SKM-1 treated with dmso at 0.1 percent for 144 hours (cell line): ENCODE measurements at regions not wholly inside any gene's neighbourhood (a gene's known extent, or its start where the extent isn't known, plus 50 kb on each side); places are given as distances from the start of the nearest gene placed in this dataset.

Experiments
- DNase-seq: peaks from one replicate; lab custom pipeline; 2025; ENCODE audit not compliant: unreplicated experiment; lab: John Stamatoyannopoulos, UW

DNA sequence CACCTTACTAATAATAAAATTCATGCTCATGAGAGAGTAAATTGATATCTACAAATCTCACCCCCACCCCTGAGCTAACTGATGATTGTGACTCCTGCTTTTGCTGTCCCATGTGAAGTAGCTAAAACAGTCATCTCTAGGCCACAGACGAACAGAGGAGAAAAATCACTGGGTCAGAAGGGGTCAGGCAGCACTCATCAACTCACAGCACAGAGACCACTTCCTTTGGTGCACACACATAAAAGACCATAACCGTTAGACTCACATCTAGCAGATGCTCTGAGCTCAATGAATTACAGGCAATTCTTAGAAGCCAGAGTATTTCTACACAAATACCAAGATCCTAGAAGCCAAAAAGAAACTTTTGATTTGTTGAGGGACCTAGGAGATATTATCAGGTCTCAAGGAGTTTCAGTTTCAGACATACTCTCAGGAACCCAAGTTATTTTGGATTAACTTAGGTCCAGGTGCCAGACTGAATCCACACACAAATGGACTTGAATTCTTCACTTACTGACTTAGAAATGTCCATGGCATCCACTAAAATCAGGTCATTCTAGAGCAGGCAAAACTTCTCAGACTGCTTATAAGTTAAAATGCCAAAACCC is 65.0 kb upstream of the TES start:
- no peak for DNase-seq

DNA sequence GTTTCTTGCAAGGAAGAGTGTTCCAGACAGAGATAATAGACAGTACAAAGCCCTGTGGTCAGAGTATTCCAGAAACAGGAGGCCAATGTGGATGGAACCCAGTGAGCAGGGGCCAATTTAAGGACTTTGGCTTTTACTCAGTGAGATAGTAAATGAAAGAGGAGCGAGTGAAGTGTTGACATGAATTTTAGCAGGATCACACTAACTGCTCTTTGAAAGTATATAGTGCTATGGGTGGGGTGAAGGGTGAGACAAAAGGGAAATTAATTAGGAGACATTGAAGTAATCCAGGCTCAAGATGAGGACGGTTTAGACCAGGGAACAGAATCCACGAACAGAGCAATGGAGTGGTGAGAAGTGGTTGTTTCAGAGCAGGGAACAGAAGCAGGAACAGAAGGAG is 62.2 kb upstream of the TES start:
- DNase-seq = no peak

- DNase-seq = no peak
Observed at GRCh38 chr7:116148626-116149025, 61.7 kb upstream of the TES start.

DNA sequence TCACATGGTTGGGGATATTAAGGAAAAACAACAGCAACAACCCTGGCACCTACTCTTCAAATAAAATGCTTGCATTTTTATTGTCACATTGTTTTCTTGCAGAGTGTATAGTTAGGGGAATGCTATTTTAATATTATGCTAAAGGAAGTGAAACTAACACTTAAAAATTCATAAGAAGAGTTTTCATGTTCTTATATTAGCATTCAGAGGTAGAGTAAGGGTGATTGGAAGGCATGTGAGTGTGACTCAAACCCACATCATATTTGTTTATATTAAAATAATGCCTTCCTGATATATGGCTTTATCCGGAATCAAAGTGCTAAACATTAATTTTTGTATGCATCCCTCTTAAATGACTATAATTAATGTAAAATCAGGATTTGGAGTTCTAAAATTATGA is 59.8 kb upstream of the TES start:
- no peak for DNase-seq

DNA sequence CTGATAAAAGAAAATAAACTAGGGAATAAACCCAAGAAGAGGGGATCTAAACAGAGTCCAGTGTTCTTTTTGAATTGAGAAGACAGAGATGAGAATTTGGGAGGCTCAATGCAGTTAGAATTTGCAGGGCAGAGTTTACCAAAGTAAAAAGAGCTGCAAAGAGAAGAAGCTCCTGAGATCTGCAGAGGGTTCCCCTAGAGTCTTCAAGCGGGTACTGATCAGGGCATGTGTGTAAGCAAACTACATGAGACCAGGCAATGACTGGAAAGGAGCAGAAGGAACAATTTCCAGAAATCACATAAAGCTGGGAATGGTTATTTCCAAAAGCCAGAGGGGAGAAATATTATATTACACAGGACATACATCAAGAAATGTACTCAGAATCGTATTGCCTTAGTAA is 58.1 kb upstream of the TES start:
- DNase-seq = no peak

DNA sequence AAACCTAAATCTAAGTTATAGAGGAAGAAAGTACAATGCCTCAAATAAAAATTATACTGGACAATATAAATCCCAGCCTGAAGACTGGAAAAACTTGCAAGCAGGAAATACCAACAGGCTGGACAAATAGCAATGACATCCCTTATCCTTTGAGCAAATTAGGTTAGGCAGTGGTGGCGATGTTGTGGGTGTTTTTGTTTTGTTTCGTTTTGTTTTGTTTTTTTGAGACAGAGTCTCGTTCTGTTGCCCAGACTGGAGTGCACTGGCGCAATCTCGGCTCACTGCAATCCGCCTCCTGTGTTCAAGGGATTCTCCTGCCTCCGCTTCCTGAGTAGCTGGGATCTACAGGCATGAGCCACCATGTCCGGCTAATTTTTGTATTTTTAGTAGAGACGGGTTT is 57.3 kb upstream of the TES start:
- no peak for DNase-seq

- no peak for DNase-seq
Observed at GRCh38 chr7:116159711-116160110, 50.6 kb upstream of the TES start.
